ENCODE measurements at regions not wholly inside any gene's neighbourhood (a gene's known extent, or its start where the extent isn't known, plus 50 kb on each side); places are given as distances from the start of the nearest gene placed in this dataset.

- Mint-ChIP-seq H3K9me3 (no peaks in the 10 kb centered on the region), H3K36me3 (no peaks in the 10 kb centered on the region), H3K4me3 (no peak overlapping the region), H3K4me1 (no peaks in the 10 kb centered on the region), H3K27ac (no peak overlapping the region), H3K27me3 (peaks cover 9% of the 10 kb centered on the region)
- CTCF ChIA-PET, result no interaction called here
- no peak for DNase-seq
Measured at GRCh38 chr18:10009321-10010144, 95.7 kb downstream of the VAPA start.

- Mint-ChIP-seq H3K27ac (no peak overlapping the region), H3K36me3 (no peaks in the 10 kb centered on the region), H3K27me3 (peaks cover 9% of the 10 kb centered on the region), H3K4me3 (no peak overlapping the region), H3K9me3 (no peaks in the 10 kb centered on the region), H3K4me1 (no peaks in the 10 kb centered on the region)
- CTCF ChIA-PET, result no interaction called here
- no peak for DNase-seq
Measured at GRCh38 chr18:10010611-10011015, 96.8 kb downstream of the VAPA start.

GRCh38 chr18:10011061-10011460 lies 97.2 kb downstream of the VAPA start:
- no peaks in the 10 kb centered on the region for H3K36me3 Mint-ChIP-seq
- H3K4me3 Mint-ChIP-seq, result no peak overlapping the region
- H3K27ac Mint-ChIP-seq, result no peak overlapping the region
- H3K9me3 Mint-ChIP-seq, result no peaks in the 10 kb centered on the region
- peaks cover 9% of the 10 kb centered on the region for H3K27me3 Mint-ChIP-seq
- H3K4me1 Mint-ChIP-seq, result no peaks in the 10 kb centered on the region
- CTCF ChIA-PET, result no interaction called here
- no peak for DNase-seq

GRCh38 chr18:10011751-10012150 lies 97.9 kb downstream of the VAPA start:
- H3K27me3 Mint-ChIP-seq, result peaks cover 4% of the 10 kb centered on the region
- no peak overlapping the region for H3K4me3 Mint-ChIP-seq
- no peaks in the 10 kb centered on the region for H3K36me3 Mint-ChIP-seq
- CTCF ChIA-PET, result no interaction called here
- H3K27ac Mint-ChIP-seq, result no peak overlapping the region
- H3K4me1 Mint-ChIP-seq, result peaks cover 5% of the 10 kb centered on the region
- DNase-seq, result no peak
- H3K9me3 Mint-ChIP-seq, result no peaks in the 10 kb centered on the region

- Mint-ChIP-seq H3K36me3 (no peaks in the 10 kb centered on the region), H3K9me3 (no peaks in the 10 kb centered on the region), H3K27ac (no peak overlapping the region), H3K4me3 (no peak overlapping the region), H3K4me1 (peaks cover 5% of the 10 kb centered on the region), H3K27me3 (peaks cover 4% of the 10 kb centered on the region)
- no peak for DNase-seq
- CTCF ChIA-PET, result no interaction called here
Measured at GRCh38 chr18:10012526-10012925, 98.7 kb downstream of the VAPA start.

GRCh38 chr18:10013621-10014543 lies 100.1 kb downstream of the VAPA start:
- Mint-ChIP-seq H3K4me1 (peaks cover 5% of the 10 kb centered on the region), H3K36me3 (no peaks in the 10 kb centered on the region), H3K9me3 (no peaks in the 10 kb centered on the region), H3K27ac (no peak overlapping the region), H3K27me3 (peaks cover 4% of the 10 kb centered on the region), H3K4me3 (no peak overlapping the region)
- CTCF ChIA-PET, result no interaction called here
- DNase-seq, result no peak

- Mint-ChIP-seq H3K36me3 (no peaks in the 10 kb centered on the region), H3K27ac (no peak overlapping the region), H3K9me3 (no peaks in the 10 kb centered on the region), H3K4me3 (no peak overlapping the region), H3K27me3 (peaks cover 4% of the 10 kb centered on the region), H3K4me1 (peaks cover 5% of the 10 kb centered on the region)
- CTCF ChIA-PET, result no interaction called here
- no peak for DNase-seq
Measured at GRCh38 chr18:10015288-10015701, 101.5 kb downstream of the VAPA start.

GRCh38 chr18:10015941-10016819 lies 102.4 kb downstream of the VAPA start:
- Mint-ChIP-seq H3K27ac (no peak overlapping the region), H3K27me3 (peaks cover 4% of the 10 kb centered on the region), H3K4me3 (no peak overlapping the region), H3K36me3 (no peaks in the 10 kb centered on the region), H3K4me1 (peaks cover 5% of the 10 kb centered on the region), H3K9me3 (no peaks in the 10 kb centered on the region)
- DNase-seq, result no peak
- CTCF ChIA-PET, result interaction anchor here (1.3 kb wide), 1 partner anchor 44 kb away, joined by 3 read pairs; no protein-coding TSS in a partner anchor

GRCh38 chr18:10017043-10017442 lies 103.2 kb downstream of the VAPA start:
- Mint-ChIP-seq H3K27ac (no peak overlapping the region), H3K27me3 (no peaks in the 10 kb centered on the region), H3K4me1 (peaks cover 5% of the 10 kb centered on the region), H3K9me3 (no peaks in the 10 kb centered on the region), H3K36me3 (no peaks in the 10 kb centered on the region), H3K4me3 (no peak overlapping the region)
- no peak for DNase-seq
- CTCF ChIA-PET, result interaction anchor here (1.3 kb wide), 2 partner anchors 45 to 501 kb away, joined by 3 read pairs; no protein-coding TSS in a partner anchor

GRCh38 chr18:10018289-10018688 lies 104.5 kb downstream of the VAPA start:
- CTCF ChIA-PET, result no interaction called here
- Mint-ChIP-seq H3K9me3 (no peaks in the 10 kb centered on the region), H3K4me3 (no peak overlapping the region), H3K4me1 (peaks cover 5% of the 10 kb centered on the region), H3K27me3 (peaks cover under 1% of the 10 kb centered on the region), H3K27ac (no peak overlapping the region), H3K36me3 (no peaks in the 10 kb centered on the region)
- no peak for DNase-seq

GRCh38 chr18:10020171-10020570 lies 106.4 kb downstream of the VAPA start:
- CTCF ChIA-PET, result no interaction called here
- Mint-ChIP-seq H3K36me3 (no peaks in the 10 kb centered on the region), H3K4me1 (peaks cover 5% of the 10 kb centered on the region), H3K27ac (no peak overlapping the region), H3K9me3 (no peaks in the 10 kb centered on the region), H3K27me3 (peaks cover 4% of the 10 kb centered on the region), H3K4me3 (no peak overlapping the region)
- DNase-seq, result no peak

GRCh38 chr18:10022365-10022764 lies 108.5 kb downstream of the VAPA start:
- Mint-ChIP-seq H3K36me3 (no peaks in the 10 kb centered on the region), H3K4me3 (no peak overlapping the region), H3K27ac (no peak overlapping the region), H3K27me3 (peaks cover 4% of the 10 kb centered on the region), H3K4me1 (no peaks in the 10 kb centered on the region), H3K9me3 (no peaks in the 10 kb centered on the region)
- CTCF ChIA-PET, result no interaction called here
- no peak for DNase-seq

GRCh38 chr18:10023853-10024570 lies 110.2 kb downstream of the VAPA start:
- no peak overlapping the region for H3K4me3 Mint-ChIP-seq
- no peak overlapping the region for H3K27ac Mint-ChIP-seq
- H3K36me3 Mint-ChIP-seq, result no peaks in the 10 kb centered on the region
- CTCF ChIA-PET, result no interaction called here
- H3K4me1 Mint-ChIP-seq, result no peaks in the 10 kb centered on the region
- peaks cover 4% of the 10 kb centered on the region for H3K27me3 Mint-ChIP-seq
- no peaks in the 10 kb centered on the region for H3K9me3 Mint-ChIP-seq
- no peak for DNase-seq
